Smooth muscle cell (in vitro differentiated cells): ENCODE measurements at regions not wholly inside any gene's neighbourhood (a gene's known extent, or its start where the extent isn't known, plus 50 kb on each side); places are given as distances from the start of the nearest gene placed in this dataset.

Experiments used
- DNase-seq: peaks from one replicate; lab custom pipeline; 2025; ENCODE audit not compliant: unreplicated experiment; lab: John Stamatoyannopoulos, UW
- H2AFZ ChIP-seq: fragments of 200-600 bp; sonication (generic); 2 replicates; pipeline ENCODE4 v1.6.0; 2016; ENCODE audit warnings: antibody characterized with exemption, low read depth, mild to moderate bottlenecking
- H3F3A ChIP-seq: fragments of 200-600 bp; sonication (generic); 2 replicates; pipeline ENCODE4 v1.6.0; 2017; ENCODE audit warnings: antibody characterized with exemption, low read depth
- H3K27ac ChIP-seq: fragments of 200-600 bp; sonication (generic); 2 replicates; pipeline ENCODE4 v1.5.1; 2016; ENCODE audit warnings: low read depth, mild to moderate bottlenecking
- H3K27me3 ChIP-seq: fragments of 200-600 bp; sonication (generic); 2 replicates; pipeline ENCODE4 v1.6.1; 2016; ENCODE audit warnings: low read depth, mild to moderate bottlenecking
- H3K36me3 ChIP-seq: fragments of 200-600 bp; sonication (generic); 2 replicates; pipeline ENCODE4 v1.5.1; 2016; ENCODE audit warnings: low read depth
- H3K4me1 ChIP-seq: fragments of 200-600 bp; sonication (generic); 2 replicates; pipeline ENCODE4 v1.5.1; 2016; ENCODE audit warnings: low read depth
- H3K4me2 ChIP-seq: fragments of 200-600 bp; sonication (generic); 2 replicates; pipeline ENCODE4 v1.6.0; 2016; ENCODE audit warnings: mild to moderate bottlenecking
- H3K4me3 ChIP-seq: fragments of 200-600 bp; sonication (generic); 2 replicates; pipeline ENCODE4 v1.5.1; 2016; ENCODE audit warnings: mild to moderate bottlenecking
- H3K79me2 ChIP-seq: fragments of 200-600 bp; sonication (generic); 2 replicates; pipeline ENCODE4 v1.6.0; 2016; ENCODE audit warnings: low read depth, mild to moderate bottlenecking
- H3K9ac ChIP-seq: fragments of 200-600 bp; sonication (generic); 2 replicates; pipeline ENCODE4 v1.6.0; 2016; ENCODE audit warnings: low read depth
- H3K9me3 ChIP-seq: fragments of 200-600 bp; sonication (generic); replicated peaks from 2 replicates; pipeline ENCODE4 v1.5.1; 2016; ENCODE audit warnings: low read depth
- H4K20me1 ChIP-seq: fragments of 200-600 bp; sonication (generic); 2 replicates; pipeline ENCODE4 v1.6.0; 2016; ENCODE audit warnings: low read depth
- CTCF ChIP-seq: fragments of 200-600 bp; sonication (generic); IDR thresholded peaks from 2 replicates; pipeline ENCODE4 v1.5.1; 2017; ENCODE audit warnings: borderline replicate concordance, mild to moderate bottlenecking, antibody characterized with exemption; ENCODE audit not compliant: insufficient read depth, poor library complexity, severe bottlenecking
- WGBS: methylation state at CpG from one replicate; pipeline ENCODE4 v1.1.7; 2016; ENCODE audit warnings: low lambda C conversion rate; 5-methylcytosine and 5-hydroxymethylcytosine counted together

- Histone ChIP-seq H3F3A (no peaks in the 10 kb centered on the region), H3K36me3 (peaks cover 3% of the 10 kb centered on the region), H3K4me3 (no peak overlapping the region), H3K9ac (no peak overlapping the region), H3K27me3 (no peaks in the 10 kb centered on the region), H3K9me3 (no peaks in the 10 kb centered on the region), H3K27ac (no peak overlapping the region), H3K4me2 (no peak overlapping the region), H3K79me2 (no peaks in the 10 kb centered on the region), H4K20me1 (no peaks in the 10 kb centered on the region), H3K4me1 (no peaks in the 10 kb centered on the region), H2AFZ (no peak overlapping the region)
- WGBS, result 93% methylated on average over 3 of the region's 3 CpGs
- DNase-seq, result no peak
- TF ChIP-seq CTCF, result no peak
Observed at GRCh38 chr4:152256996-152257395, 278.9 kb downstream of the FBXW7 start.

- H3K9ac ChIP-seq, result no peak overlapping the region
Observed at GRCh38 chr4:152255437-152255836, 280.5 kb downstream of the FBXW7 start.

GRCh38 chr4:152248347-152248746 is 287.5 kb downstream of the FBXW7 start:
- Histone ChIP-seq H3K9ac (no peak overlapping the region), H3F3A (no peaks in the 10 kb centered on the region), H3K4me1 (no peaks in the 10 kb centered on the region), H3K36me3 (no peaks in the 10 kb centered on the region), H3K9me3 (no peaks in the 10 kb centered on the region), H3K4me2 (no peak overlapping the region), H3K27me3 (no peaks in the 10 kb centered on the region), H2AFZ (no peak overlapping the region), H4K20me1 (no peaks in the 10 kb centered on the region), H3K79me2 (no peaks in the 10 kb centered on the region), H3K27ac (no peak overlapping the region), H3K4me3 (no peak overlapping the region)
- no peak for DNase-seq
- no peak for TF ChIP-seq CTCF
- 97% methylated on average over 9 of the region's 9 CpGs for WGBS

More at GRCh38 chr4:152255437-152255836, 280.5 kb downstream of the FBXW7 start:
- TF ChIP-seq CTCF, result no peak
- no peaks in the 10 kb centered on the region for H3F3A ChIP-seq
- no peak for DNase-seq
- no peak overlapping the region for H3K4me3 ChIP-seq
- H3K27ac ChIP-seq, result no peak overlapping the region
- no peaks in the 10 kb centered on the region for H3K27me3 ChIP-seq
- H3K79me2 ChIP-seq, result no peaks in the 10 kb centered on the region
- 50% methylated on average over 4 of the region's 4 CpGs for WGBS
- no peaks in the 10 kb centered on the region for H3K36me3 ChIP-seq
- no peaks in the 10 kb centered on the region for H4K20me1 ChIP-seq
- H3K4me2 ChIP-seq, result no peak overlapping the region
- no peaks in the 10 kb centered on the region for H3K9me3 ChIP-seq
- H3K4me1 ChIP-seq, result no peaks in the 10 kb centered on the region
- no peak overlapping the region for H2AFZ ChIP-seq

GRCh38 chr4:152247271-152247975 is 288.5 kb downstream of the FBXW7 start:
- Histone ChIP-seq H3K27ac (no peak overlapping the region), H3K9ac (no peak overlapping the region), H3K27me3 (no peaks in the 10 kb centered on the region), H3K4me3 (no peak overlapping the region), H3K36me3 (no peaks in the 10 kb centered on the region), H4K20me1 (no peaks in the 10 kb centered on the region), H3K4me2 (no peak overlapping the region), H3K79me2 (no peaks in the 10 kb centered on the region), H2AFZ (no peak overlapping the region), H3F3A (no peaks in the 10 kb centered on the region), H3K9me3 (no peaks in the 10 kb centered on the region), H3K4me1 (no peaks in the 10 kb centered on the region)
- DNase-seq, result no peak
- TF ChIP-seq CTCF, result no peak
- 75% methylated on average over 19 of the region's 19 CpGs for WGBS
